ENCODE measurements at regions not wholly inside any gene's neighbourhood (a gene's known extent, or its start where the extent isn't known, plus 50 kb on each side); places are given as distances from the start of the nearest gene placed in this dataset.

- Histone ChIP-seq H3K4me1 (no peaks in the 10 kb centered on the region), H3K9me3 (no peaks in the 10 kb centered on the region), H3K36me3 (replicated peaks) (no peaks in the 10 kb centered on the region), H3K27me3 (ENCODE audit: low read depth) (no peaks in the 10 kb centered on the region), H3K4me3 (no peak overlapping the region)
- in situ Hi-C loops (cut with MboI; ENCODE audit: low sequenced_read_pairs): no loop called here
- no peak for DNase-seq (ENCODE audit: low spot score in 2 of 2)
Measured at GRCh38 chr2:8279506-8279905, 402.4 kb upstream of the ID2 start.

- H3K36me3 ChIP-seq (replicated peaks): no peaks in the 10 kb centered on the region
- H3K4me3 ChIP-seq: no peak overlapping the region
- H3K9me3 ChIP-seq: no peaks in the 10 kb centered on the region
- no peak for DNase-seq (ENCODE audit: low spot score in 2 of 2)
- in situ Hi-C loops (cut with MboI; ENCODE audit: low sequenced_read_pairs): no loop called here
- H3K27me3 ChIP-seq (ENCODE audit: low read depth): no peaks in the 10 kb centered on the region
- no peaks in the 10 kb centered on the region for H3K4me1 ChIP-seq
Measured at GRCh38 chr2:8281234-8281633, 400.6 kb upstream of the ID2 start.

DNA sequence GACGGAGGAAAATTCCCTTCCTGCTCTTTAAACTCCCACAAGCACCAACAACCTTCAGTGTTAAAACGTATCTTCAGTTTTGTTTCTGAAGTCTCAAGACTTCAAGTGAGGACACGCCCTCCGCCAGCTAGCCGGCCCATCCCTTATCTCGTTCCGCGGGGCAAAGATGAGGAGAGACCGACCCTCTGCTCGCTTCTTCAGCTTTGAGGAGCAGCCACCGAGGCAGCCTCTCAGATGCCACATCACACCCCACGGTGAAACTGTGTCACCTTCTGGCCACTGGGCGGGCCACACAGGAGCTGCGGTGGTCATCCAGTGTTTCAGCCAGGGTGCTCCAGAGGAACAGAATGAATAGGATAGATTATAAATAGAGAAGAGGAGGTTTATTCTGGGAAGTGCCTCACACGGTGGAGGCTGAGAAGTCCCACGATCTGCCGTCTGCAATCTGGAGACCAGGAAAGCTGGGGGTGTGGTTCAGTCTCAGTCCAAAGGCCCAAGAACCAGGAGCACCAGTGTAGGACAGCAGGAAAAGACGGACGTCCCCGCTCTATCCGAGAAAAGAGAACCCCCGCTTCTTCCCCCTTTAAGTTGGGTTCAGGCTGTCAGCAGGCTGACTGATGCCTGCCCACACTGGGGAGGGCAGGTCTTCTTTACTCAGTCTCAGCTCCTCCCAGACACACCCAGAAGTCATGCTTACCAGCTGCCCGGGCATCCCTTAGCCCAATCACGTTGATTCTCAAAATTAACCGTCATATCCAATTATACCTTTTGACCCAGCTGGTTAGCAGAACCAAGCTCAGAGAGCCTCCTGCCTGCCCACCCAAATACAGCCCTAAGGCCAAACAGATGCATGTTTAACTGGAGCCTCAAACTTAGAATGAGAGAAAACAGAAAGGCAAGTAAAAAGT, 399.7 kb upstream of the ID2 start:
- DNase-seq (ENCODE audit: low spot score in 2 of 2): no peak
- in situ Hi-C loops (cut with MboI; ENCODE audit: low sequenced_read_pairs): no loop called here
- no peaks in the 10 kb centered on the region for H3K27me3 ChIP-seq (ENCODE audit: low read depth)

GRCh38 chr2:8282858-8283252, 399.0 kb upstream of the ID2 start:
- in situ Hi-C loops (cut with MboI; ENCODE audit: low sequenced_read_pairs): no loop called here
- Histone ChIP-seq H3K36me3 (replicated peaks) (no peaks in the 10 kb centered on the region), H3K4me1 (no peaks in the 10 kb centered on the region), H3K27me3 (ENCODE audit: low read depth) (no peaks in the 10 kb centered on the region), H3K4me3 (no peak overlapping the region), H3K9me3 (no peaks in the 10 kb centered on the region)
- DNase-seq (ENCODE audit: low spot score in 2 of 2): no peak

More for the DNA sequence above, 399.7 kb upstream of the ID2 start:
- H3K36me3 ChIP-seq (replicated peaks): no peaks in the 10 kb centered on the region
- no peaks in the 10 kb centered on the region for H3K9me3 ChIP-seq
- no peak overlapping the region for H3K4me3 ChIP-seq
- H3K4me1 ChIP-seq: no peaks in the 10 kb centered on the region

DNA sequence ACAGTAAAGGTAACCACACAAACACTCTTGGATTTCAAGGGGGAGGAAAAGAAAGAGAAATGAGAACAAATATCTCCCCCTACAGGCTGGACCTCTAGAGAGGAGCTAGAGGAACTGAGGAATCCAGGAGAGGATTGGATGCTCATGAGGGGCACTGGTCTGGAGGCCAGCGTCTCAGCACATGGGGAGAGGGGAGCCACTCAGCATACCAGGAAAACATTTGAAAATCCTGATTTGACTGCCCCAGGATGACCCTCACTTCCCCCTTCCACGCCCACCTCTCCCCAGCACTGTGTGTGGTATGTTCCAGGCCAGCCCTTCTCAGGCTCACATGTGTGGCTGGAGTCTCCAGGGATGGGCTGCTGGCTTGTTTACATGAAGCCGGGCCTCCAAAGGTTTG, 396.8 kb upstream of the ID2 start:
- H3K4me3 ChIP-seq: no peak overlapping the region
- no peaks in the 10 kb centered on the region for H3K36me3 ChIP-seq (replicated peaks)
- no peaks in the 10 kb centered on the region for H3K27me3 ChIP-seq (ENCODE audit: low read depth)
- no peaks in the 10 kb centered on the region for H3K9me3 ChIP-seq
- DNase-seq (ENCODE audit: low spot score in 2 of 2): no peak
- no peaks in the 10 kb centered on the region for H3K4me1 ChIP-seq
- in situ Hi-C loops (cut with MboI; ENCODE audit: low sequenced_read_pairs): no loop called here

- no peaks in the 10 kb centered on the region for H3K4me1 ChIP-seq
- DNase-seq (ENCODE audit: low spot score in 2 of 2): no peak
- H3K4me3 ChIP-seq: no peak overlapping the region
- H3K36me3 ChIP-seq (replicated peaks): no peaks in the 10 kb centered on the region
- H3K27me3 ChIP-seq (ENCODE audit: low read depth): no peaks in the 10 kb centered on the region
- in situ Hi-C loops (cut with MboI; ENCODE audit: low sequenced_read_pairs): no loop called here
- no peaks in the 10 kb centered on the region for H3K9me3 ChIP-seq
Measured at GRCh38 chr2:8285898-8286297, 396.0 kb upstream of the ID2 start.

GRCh38 chr2:8288206-8288605, 393.6 kb upstream of the ID2 start:
- H3K4me1 ChIP-seq: no peaks in the 10 kb centered on the region
- DNase-seq (ENCODE audit: low spot score in 2 of 2): no peak
- H3K4me3 ChIP-seq: no peak overlapping the region
- H3K27me3 ChIP-seq (ENCODE audit: low read depth): no peaks in the 10 kb centered on the region
- in situ Hi-C loops (cut with MboI; ENCODE audit: low sequenced_read_pairs): no loop called here
- no peaks in the 10 kb centered on the region for H3K9me3 ChIP-seq
- no peaks in the 10 kb centered on the region for H3K36me3 ChIP-seq (replicated peaks)

- Histone ChIP-seq H3K4me1 (no peaks in the 10 kb centered on the region), H3K4me3 (no peak overlapping the region), H3K9me3 (no peaks in the 10 kb centered on the region), H3K27me3 (ENCODE audit: low read depth) (no peaks in the 10 kb centered on the region), H3K36me3 (replicated peaks) (no peaks in the 10 kb centered on the region)
- in situ Hi-C loops (cut with MboI; ENCODE audit: low sequenced_read_pairs): no loop called here
- DNase-seq (ENCODE audit: low spot score in 2 of 2): no peak
Measured at GRCh38 chr2:8289111-8289510, 392.7 kb upstream of the ID2 start.

- Histone ChIP-seq H3K4me1 (no peaks in the 10 kb centered on the region), H3K27me3 (ENCODE audit: low read depth) (no peaks in the 10 kb centered on the region), H3K4me3 (no peak overlapping the region), H3K36me3 (replicated peaks) (no peaks in the 10 kb centered on the region), H3K9me3 (no peaks in the 10 kb centered on the region)
- in situ Hi-C loops (cut with MboI; ENCODE audit: low sequenced_read_pairs): no loop called here
- no peak for DNase-seq (ENCODE audit: low spot score in 2 of 2)
Measured at GRCh38 chr2:8290771-8291352, 391.0 kb upstream of the ID2 start.

GRCh38 chr2:8296306-8296705, 385.6 kb upstream of the ID2 start:
- Histone ChIP-seq H3K36me3 (replicated peaks) (no peaks in the 10 kb centered on the region), H3K9me3 (no peaks in the 10 kb centered on the region), H3K4me3 (no peak overlapping the region), H3K4me1 (no peaks in the 10 kb centered on the region), H3K27me3 (ENCODE audit: low read depth) (no peaks in the 10 kb centered on the region)
- no peak for DNase-seq (ENCODE audit: low spot score in 2 of 2)
- in situ Hi-C loops (cut with MboI; ENCODE audit: low sequenced_read_pairs): no loop called here

- Histone ChIP-seq H3K9me3 (no peaks in the 10 kb centered on the region), H3K4me1 (no peaks in the 10 kb centered on the region), H3K36me3 (replicated peaks) (no peaks in the 10 kb centered on the region), H3K27me3 (ENCODE audit: low read depth) (no peaks in the 10 kb centered on the region), H3K4me3 (no peak overlapping the region)
- in situ Hi-C loops (cut with MboI; ENCODE audit: low sequenced_read_pairs): no loop called here
- DNase-seq (ENCODE audit: low spot score in 2 of 2): no peak
Measured at GRCh38 chr2:8297376-8298231, 384.3 kb upstream of the ID2 start.

DNA sequence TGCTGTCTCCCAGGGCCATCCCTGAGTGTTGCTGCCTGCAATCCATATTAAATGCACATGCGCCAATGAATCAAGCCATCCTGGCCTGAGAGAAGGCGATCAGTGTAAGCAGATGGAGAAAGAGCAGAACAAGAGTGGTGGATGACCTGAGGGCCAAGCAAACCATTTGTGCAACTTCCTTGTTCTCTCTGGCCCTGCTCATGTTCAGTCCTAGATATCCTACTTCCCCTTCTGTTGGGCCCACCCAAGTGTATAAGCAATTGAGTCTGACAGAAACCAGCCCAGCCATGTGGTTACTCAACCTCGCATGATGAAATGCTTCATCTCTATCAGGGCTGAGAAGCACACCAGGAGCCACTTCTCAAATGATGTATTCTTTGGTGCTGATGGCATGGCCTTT, 383.1 kb upstream of the ID2 start:
- H3K4me3 ChIP-seq: no peak overlapping the region
- no peaks in the 10 kb centered on the region for H3K9me3 ChIP-seq
- no peaks in the 10 kb centered on the region for H3K4me1 ChIP-seq
- H3K36me3 ChIP-seq (replicated peaks): no peaks in the 10 kb centered on the region
- no peaks in the 10 kb centered on the region for H3K27me3 ChIP-seq (ENCODE audit: low read depth)
- no peak for DNase-seq (ENCODE audit: low spot score in 2 of 2)
- in situ Hi-C loops (cut with MboI; ENCODE audit: low sequenced_read_pairs): no loop called here

- no peaks in the 10 kb centered on the region for H3K4me1 ChIP-seq
- H3K27me3 ChIP-seq (ENCODE audit: low read depth): no peaks in the 10 kb centered on the region
- DNase-seq (ENCODE audit: low spot score in 2 of 2): no peak
- H3K4me3 ChIP-seq: no peak overlapping the region
- no peaks in the 10 kb centered on the region for H3K9me3 ChIP-seq
- in situ Hi-C loops (cut with MboI; ENCODE audit: low sequenced_read_pairs): no loop called here
- H3K36me3 ChIP-seq (replicated peaks): no peaks in the 10 kb centered on the region
Measured at GRCh38 chr2:8300216-8300615, 381.6 kb upstream of the ID2 start.

GRCh38 chr2:8300905-8301304, 381.0 kb upstream of the ID2 start:
- no peaks in the 10 kb centered on the region for H3K9me3 ChIP-seq
- H3K4me3 ChIP-seq: no peak overlapping the region
- no peaks in the 10 kb centered on the region for H3K4me1 ChIP-seq
- no peaks in the 10 kb centered on the region for H3K27me3 ChIP-seq (ENCODE audit: low read depth)
- no peak for DNase-seq (ENCODE audit: low spot score in 2 of 2)
- H3K36me3 ChIP-seq (replicated peaks): no peaks in the 10 kb centered on the region
- in situ Hi-C loops (cut with MboI; ENCODE audit: low sequenced_read_pairs): no loop called here

Data from HAP-1 (cell line).